CMK (cell line): ENCODE measurements at regions not wholly inside any gene's neighbourhood (a gene's known extent, or its start where the extent isn't known, plus 50 kb on each side); places are given as distances from the start of the nearest gene placed in this dataset.

Experiments used
- DNase-seq: peaks from one replicate; pipeline ENCODE4 v3.0.0-alpha.2; 2010; ENCODE audit warnings: low read depth

DNA sequence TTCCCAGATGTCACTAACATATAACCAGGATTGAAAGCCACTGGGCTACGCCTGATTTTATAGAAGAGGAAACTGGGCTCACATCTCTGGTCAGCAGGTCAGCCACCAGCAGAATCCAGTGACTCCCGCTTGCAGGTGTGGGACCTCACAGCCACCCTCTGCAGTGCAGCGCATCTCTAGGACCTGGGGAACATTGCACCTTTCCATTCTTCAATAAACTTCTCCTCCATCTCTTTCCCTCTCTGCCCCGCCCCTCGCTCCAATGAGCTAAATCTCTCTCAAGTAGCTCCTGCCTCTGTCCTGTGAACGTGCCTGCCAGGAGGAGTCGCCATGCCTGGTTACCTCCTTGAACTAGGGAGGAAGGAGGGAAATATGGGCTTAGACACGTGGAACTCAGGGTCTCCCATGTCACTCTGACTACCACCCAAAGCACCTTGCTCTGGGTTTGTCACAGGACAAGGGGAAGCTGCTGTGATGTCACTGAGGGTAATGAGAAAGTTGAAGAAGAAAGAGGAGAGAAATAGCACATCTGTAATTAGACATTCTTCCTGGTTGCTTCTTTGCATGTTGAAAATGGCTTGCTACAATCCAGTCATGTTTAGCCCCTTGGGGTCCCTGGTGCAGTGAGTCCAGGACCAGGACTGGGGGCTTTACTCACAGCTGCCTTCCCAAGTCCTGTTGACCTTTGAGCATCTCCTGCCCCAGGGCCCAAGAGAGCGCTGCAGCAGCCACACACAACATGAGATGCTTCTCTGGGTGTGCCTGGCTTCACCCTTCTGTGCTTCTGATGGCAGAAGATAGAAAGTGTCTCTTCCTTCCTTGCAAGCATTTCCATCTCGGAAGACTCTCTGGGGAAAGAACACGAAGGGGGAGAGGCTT, 469.4 kb downstream of the PREX1 start:
- no peak for DNase-seq

DNA sequence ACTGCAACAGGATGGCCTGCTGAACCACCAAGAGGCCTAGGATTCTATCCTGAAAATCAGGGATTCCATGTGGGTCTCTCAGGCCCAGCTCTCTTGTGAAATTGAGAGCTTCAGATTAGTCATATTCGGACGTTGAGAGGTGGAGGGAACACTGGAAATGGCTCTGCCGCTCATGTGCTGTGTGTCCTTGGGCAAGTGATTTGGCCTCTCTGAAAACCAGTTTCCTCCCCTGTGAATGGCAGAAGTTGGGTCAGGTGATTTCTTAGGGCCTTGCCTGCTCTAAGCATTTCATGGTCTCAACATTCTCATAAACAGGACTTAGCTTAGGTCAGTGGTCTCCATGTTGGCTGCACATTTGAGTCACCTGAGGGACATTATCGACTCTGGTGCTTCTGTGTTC, 470.1 kb downstream of the PREX1 start:
- no peak for DNase-seq

DNA sequence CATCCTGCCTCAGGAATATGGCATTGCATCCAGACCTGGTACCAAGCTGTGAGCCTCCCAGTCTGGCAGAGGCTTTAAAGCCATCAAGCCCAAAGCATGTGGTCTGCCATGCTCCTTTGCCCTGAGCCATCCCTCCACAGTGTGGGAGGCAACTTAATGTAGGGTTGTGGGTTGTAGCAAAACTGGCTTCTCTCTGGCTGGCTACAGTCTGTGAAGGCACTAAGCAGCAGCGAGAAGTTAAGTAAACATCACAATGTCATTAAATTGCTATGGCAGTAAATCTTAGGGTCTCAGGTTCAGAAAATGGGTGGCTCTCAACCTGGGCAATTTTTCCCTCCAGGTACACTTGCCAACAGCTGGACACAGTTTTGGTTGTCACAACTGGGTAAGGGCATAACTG, 472.9 kb downstream of the PREX1 start:
- DNase-seq: no peak

DNA sequence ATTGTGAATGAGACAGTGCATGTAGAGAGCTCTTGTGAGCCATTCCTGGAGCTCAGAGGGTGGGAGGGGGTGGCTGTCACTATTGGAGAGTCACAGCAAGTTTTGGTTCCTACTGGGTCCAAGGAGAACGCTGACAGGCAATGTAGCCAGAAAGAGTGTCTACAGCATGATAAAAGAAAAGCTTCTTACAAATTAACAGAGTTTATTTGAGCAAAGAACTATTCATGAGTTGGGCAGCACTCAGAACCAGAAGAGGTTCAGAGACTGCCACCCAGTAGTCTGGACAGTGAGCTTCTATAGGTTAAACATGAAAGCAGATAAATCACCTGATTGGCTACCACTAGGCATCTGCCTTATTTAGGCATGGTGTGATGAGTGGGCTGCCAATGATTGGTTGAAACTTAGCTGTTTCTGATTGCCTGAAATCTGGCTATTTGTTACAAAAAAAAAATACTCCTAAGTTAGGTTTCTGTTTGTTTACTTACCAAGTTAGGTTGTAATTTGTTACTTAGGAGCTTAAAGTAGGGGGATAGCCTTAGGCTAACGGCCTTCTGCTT, 473.4 kb downstream of the PREX1 start:
- no peak for DNase-seq

DNA sequence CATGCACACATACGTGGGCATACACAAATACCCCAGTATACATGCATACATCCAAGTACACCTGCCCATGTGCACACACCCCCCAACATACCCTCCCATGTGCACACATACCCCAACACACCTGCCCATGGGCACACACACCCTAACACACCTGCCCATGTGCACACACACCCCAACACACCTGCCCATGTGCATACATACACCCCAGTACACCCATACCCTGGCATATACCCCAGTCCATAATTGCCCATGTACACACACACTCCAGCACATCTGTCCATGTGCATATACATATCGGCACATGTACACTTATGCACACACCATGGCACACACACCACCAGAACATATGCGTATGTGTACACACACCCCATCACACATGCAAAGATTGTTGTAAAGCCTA, 475.2 kb downstream of the PREX1 start:
- DNase-seq: no peak

DNA sequence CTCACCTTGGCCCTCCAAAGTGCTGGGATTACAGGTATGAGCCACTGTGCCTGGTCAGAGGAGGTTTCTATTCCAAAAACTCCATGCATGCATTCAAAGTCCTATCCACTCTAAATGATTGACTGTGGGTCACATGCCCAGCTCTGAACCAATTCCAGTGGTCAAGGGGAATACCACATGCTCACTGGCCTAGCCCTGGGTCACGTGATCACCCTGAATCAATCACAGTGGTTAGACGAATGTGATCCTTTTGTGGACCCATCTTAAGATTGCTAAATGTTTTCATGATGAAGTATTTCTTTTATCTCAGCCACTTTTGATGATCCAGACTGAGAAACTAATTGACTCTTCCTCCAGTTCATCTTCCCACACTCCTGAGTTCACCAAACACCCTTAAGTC, 475.8 kb downstream of the PREX1 start:
- no peak for DNase-seq

DNA sequence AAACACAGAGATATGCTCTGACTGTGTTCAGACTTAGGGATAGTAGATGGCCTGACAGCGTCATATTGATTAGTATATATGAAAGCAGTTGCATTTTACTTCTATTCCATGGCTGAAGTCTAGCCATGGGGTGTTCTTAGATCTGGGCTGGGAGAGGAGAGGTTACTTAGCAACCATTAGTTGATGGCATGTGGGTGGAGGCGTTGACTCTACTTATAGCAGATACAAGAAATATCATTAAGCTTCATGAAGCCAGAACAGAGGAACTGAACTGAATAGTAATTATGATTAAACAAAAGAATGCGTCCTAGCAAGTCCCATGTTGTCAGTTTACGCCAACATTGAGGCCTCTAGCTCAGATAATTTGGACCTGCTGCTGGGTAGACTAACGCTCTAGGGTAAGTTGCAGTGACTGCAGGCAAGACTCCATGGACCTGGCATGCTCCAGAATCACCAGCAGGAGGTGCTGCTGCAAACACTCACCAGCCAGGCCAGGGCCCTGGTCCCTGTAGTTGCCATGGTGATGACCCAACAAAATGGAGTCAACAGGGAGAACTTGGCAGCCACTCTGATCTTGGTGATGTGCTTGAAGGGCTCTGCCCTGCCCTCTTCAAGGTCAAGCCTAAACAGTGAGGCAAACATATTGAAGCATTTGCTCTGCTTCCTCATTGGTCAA, 477.3 kb downstream of the PREX1 start:
- peak; percentile 8 for DNase-seq

DNA sequence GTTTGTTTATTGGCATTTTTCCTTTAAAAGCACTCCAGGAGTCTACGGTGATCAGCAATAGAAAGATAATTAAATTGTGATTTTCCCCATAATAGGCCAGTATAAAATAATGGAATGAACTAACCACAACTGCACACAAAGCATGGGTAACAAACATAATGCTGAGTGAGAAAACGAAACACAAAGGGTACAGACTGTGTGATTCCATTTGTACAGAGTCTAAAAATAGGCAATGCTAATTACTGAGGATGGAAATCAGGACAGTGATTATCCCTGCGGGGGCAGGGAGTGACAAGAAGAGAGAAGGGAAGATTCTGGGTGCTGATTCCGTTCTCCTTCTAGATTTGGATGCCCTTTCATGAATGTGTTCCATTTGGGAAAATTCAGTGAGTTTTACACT, 478.1 kb downstream of the PREX1 start:
- DNase-seq: no peak

DNA sequence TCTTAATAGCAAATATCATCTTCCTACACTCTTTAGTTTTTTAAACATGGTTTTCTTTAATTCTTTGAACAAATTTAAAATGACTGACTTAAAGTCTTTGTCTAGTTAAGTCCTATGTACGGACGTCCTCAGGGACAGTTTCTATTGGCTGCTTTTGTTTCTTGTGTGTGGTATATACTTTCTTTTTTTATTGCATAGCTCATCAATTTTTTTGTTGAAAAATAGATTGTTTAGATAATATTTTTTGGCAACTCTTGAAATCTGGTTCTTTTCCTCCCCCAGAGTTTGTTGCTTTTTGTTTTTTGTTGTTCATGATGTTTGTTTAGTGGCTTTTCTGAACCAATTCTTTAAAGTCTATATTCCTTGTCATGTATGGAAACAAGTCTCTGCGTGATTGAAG, 479.8 kb downstream of the PREX1 start:
- DNase-seq: no peak

DNA sequence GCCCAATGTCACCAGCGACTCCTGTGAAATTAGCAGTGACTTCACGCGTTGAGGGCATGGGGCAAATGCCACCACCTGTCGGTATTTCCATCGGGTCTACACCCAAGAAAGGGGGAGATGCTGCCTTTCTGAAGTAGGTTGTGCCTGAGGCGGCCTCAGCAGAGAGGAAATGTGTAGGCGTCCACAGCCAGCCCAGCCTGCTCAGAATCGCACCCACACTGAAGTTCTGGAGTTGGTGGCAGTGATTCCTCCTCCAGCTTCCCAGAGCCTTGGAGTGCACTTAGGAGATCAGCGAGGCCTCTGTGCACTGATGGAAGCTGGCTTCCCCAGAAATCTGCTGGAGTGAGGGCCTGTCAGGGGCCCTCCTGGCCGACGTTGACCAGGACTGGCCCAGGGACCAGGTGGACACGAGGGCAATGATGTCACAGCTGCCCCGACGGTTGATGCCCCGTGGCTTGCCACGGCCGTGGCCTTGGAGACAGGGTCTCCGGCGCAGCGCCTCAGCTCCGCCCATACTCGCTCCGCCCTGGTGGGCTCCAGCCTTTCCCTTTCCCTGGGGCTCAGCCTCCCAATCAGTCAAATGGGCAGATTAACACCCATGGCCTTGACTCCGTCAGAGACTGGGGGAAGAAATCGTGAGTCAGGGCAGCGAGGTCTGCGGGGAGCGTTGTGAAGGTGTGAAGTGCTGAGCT, 484.8 kb downstream of the PREX1 start:
- DNase-seq: no peak

DNA sequence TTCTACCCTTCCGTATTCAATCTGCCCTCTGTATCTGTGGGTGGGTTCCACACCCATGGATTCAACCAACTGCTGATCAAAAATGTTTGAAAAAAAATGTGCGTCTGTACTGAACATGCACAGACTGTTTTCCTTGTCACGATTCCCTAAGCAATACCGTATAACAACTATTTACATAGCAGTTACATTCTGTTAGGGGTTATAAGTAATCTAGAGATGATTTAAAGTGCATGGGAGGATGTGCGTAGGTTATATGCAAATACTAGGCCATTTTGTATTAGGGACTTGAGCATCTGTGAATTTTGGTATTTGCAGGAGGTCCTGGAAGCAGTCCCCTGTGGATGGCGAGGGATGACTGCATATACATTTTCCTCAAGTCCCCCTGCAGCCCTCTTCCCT, 486.9 kb downstream of the PREX1 start:
- DNase-seq: no peak

DNA sequence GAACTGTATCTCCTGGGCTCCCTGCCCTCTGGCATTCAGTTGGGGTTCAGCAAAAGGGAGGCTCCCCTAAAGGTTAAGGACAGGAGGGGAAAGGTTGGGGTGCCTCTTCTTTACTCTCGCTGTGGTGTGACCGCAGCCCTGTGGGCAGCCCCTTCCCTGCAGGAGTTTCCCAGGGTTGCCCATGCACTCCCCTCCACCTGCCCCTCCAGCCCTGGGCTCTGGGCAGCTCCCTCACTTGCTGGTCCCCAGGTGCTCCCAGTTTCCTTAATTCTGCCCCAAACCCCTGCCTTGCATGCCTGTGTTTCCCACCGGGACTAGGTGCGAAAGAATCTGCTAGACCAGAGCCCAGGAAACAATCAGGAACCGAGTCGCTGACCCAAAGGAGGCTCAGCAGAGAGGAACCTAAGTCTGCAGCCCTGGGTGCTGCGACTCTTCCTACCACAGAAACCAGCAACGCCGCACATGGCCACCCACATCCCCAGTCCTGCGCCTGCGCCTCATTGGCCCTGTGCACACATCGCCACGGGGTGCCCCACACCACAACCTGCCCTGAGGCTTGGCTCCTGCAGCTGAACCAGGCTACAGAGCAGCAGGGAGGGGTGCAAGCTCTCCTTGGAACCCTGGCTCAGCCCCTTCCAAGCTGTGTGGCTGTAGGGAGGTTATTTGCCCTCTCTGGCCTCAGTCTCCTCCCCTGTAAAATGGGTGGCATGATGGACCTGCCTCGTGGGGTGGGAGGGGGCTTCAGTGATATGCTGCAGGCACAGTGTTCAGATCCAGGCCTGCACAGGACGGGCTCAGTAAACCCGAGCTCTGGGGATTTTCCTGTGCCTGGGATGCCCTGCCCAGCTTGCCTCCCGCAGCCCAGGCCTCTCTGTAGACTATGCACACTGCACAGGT, 487.6 kb downstream of the PREX1 start:
- DNase-seq: no peak

DNA sequence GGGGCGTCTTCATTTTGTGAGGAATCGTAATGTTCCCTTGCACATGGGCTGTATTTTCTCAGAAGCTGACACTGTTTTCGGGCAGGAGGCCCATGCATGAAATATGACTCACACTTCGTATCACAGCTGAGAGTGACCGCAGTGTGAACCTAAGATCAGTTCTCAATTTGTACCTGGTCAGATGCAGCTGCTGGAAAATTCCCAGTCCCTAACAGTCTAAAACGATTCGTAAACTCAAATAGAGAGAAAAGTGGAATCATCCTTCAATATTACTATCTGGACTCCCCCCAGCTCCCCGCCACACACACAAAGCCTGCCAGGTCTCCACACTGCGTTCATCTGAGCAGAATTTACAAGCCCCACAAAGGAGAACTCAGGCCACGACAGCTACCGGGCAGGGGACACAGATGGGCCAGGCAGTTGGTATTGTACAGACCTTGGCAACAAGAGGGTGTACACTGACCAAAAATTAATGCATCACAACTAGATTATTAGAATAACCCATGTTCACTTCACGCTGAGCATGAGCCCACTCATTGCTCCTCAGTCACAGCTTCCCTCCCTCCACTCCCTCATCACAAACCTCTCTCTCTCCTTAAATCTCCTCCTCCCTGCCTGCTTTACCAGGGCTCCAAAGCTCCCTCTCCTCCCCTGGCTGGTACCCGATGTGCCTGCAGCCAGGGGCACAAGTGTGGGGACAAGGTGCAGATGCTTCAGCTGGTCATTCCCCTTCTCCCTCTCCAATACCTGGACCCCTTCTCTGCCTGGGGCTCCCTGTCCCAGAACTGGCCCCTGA, 488.4 kb downstream of the PREX1 start:
- no peak for DNase-seq

DNA sequence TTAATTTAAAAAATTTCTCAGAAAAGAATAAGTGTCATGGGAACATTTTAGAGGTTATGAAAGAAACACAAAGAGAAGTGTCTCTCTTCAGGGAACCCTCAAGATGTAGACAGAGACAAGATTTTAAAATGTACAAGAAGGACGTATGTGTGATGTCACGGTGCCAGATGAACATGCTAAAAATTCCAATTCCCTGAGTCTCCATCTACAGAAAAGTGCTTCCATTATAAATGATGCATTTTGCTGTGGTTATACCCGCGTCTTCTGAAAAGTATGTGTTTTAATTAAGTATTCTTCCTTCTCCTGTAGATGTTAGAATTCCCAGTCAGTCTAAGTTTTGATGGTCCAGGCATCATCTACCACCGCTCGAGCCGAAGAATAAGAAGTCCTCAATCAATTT, 489.1 kb downstream of the PREX1 start:
- no peak for DNase-seq

DNA sequence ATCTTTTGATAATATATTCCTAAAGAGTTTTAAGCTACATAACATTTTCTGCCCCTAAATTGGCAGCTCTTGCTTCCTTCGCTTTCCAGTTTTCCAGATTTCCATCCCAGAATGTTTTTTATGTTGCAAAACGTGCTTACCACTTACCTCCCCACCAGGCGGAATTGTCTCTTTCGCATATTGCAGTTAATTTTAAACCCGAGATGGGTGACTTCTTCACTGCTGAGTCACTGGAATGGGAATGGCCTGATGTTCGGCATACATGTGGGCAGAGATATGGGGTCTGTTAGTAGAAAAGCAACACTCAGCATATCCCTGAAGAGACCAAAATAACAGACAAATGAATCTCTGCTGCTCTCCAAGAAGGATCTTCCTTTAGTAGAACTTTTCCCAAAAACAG, 491.2 kb downstream of the PREX1 start:
- DNase-seq: no peak

DNA sequence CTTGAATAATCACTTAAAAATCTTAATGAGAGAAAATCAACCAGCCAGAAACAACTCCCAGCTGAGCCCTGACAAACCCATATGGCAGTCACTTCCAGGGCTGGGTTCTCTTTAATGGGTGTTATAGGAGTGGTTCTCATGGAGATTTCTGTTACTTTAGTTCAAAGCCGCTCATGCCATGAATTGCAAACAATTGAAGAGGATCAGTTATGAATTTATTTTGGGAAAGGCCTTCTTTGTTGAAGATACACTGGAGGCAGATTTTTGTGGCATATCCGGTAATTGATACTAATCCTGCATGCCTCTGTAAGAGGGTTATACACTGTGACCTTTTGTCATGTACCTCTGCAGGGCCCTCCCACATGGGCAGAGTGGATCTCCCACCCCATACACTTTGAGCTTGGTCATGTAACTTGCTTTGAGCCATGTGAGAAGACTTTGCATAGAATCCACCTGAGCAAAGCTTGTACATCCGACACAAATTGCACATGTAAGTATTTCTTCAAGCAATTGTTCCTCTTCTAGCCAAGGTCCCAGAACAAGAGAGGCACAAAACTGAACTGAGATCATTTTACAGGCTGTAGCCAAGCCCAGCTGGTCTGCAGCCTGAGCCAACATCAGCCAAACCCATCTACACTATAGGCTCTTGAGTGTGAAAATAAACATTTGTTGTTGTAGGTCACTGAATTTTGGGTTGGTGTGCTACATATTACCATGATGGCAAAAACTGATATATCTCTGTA, 492.3 kb downstream of the PREX1 start:
- DNase-seq: no peak

DNA sequence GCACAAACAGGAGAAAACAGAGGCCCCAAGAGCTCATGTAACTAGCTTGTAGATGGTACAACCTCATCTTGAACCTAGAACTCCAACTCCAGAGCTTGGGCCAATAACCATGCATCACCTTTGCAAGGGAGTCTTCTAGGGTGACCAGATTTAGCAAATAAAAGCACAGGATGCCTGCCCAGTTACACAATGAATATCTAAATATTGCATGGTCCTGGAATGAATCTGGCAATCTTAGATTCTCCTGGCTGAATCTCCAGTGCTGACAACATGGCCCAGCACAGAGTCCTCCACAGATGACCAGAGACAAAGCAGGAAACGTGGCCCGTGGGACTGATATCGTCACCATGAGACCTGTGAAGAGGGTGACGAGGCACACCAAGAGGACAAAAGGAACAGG, 494.1 kb downstream of the PREX1 start:
- no peak for DNase-seq

DNA sequence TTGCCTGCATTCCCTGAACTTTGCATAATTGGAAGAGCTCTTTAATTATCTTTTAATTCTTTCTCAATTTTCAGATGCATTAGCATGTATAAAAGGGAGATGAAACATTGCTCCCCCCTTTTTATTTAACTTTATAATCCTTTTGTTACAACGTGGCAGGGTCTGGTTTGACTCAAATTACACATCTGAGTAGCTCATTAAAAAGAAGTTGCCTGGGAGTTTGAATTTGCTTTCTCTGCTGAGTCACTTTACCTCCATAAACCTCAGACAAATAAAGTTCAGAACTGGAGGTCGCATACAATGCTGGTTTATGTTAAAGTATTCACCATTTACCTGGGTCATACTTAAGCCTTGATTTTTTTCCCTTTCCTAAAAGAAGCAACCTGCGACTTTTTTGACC, 495.2 kb downstream of the PREX1 start:
- no peak for DNase-seq

DNA sequence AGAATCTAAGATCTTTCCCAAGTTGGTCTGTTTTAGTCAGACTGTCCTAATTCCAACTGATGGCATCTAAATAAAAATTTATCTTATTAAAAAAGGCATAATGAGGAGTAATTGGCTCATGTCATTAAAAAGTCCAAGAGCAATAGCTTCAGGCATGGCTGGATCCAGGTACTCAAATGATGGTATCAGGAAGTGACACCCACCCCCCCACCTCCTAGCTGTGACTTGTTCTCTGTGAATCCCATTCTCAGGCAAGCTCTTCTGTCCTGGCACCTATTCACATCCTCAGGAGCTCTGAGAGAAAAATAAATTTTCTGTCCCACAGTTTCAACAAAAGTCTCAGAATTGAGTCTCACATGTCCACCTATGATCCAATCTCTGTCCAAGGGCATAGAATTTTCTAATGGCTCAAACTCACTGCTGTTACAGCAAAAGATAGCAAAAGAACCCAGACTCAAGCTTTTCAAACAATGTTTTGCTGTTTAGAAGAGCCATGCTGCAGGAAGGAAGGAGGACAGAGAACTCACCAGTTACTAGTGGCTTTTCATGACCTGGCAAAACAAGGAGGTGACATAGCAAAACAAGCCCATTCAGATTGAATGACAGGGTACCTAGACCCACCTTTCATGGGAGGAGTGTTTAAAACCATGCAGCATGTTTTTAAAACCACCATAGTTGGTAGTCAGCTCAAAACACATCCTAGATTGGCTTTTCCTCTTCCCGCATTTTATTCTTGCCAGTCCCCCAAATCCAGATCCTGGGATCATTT, 496.1 kb downstream of the PREX1 start:
- no peak for DNase-seq
